ENCODE measurements at regions not wholly inside any gene's neighbourhood (a gene's known extent, or its start where the extent isn't known, plus 50 kb on each side); places are given as distances from the start of the nearest gene placed in this dataset.

DNA sequence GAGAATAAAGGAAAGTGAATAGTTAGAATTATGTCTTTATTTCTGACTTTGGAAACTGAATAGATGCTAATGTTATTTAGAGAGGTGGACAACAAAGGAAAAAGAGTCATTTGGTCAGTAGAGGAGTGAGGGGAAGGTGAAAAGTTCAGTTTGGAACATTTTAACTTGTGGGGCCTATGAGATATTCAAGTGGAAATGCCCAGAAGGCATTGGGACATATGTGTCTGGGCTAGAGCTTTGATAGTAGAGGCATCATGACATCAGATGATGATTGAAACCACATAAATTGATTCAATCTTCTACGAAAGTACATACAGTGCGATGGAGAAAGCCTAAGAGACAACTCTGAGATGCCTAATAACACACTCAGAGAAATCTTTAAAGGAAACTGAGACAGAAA is 151.7 kb upstream of the COL11A1 start:
- TF ChIP-seq POLR2A (IDR thresholded peaks at IDR 0.05), result no peak
- TF ChIP-seq, protein P1, sequence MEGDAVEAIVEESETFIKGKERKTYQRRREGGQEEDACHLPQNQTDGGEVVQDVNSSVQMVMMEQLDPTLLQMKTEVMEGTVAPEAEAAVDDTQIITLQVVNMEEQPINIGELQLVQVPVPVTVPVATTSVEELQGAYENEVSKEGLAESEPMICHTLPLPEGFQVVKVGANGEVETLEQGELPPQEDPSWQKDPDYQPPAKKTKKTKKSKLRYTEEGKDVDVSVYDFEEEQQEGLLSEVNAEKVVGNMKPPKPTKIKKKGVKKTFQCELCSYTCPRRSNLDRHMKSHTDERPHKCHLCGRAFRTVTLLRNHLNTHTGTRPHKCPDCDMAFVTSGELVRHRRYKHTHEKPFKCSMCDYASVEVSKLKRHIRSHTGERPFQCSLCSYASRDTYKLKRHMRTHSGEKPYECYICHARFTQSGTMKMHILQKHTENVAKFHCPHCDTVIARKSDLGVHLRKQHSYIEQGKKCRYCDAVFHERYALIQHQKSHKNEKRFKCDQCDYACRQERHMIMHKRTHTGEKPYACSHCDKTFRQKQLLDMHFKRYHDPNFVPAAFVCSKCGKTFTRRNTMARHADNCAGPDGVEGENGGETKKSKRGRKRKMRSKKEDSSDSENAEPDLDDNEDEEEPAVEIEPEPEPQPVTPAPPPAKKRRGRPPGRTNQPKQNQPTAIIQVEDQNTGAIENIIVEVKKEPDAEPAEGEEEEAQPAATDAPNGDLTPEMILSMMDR (IDR thresholded peaks at IDR 0.05), result no peak
- TF ChIP-seq EP300 (IDR thresholded peaks at IDR 0.05), result no peak

Measured in tibial nerve (tissue), 4 donors.